Mesothelial cell of epicardium (in vitro differentiated cells): ENCODE measurements at regions not wholly inside any gene's neighbourhood (a gene's known extent, or its start where the extent isn't known, plus 50 kb on each side); places are given as distances from the start of the nearest gene placed in this dataset.

ENCODE experiments used
- DNase-seq, 2 experiments: peaks; one replicate each; pipeline ENCODE4 v3.0.0; 2021; ENCODE audit warnings: low spot score in 2 of 2; ENCODE audit not compliant: unreplicated experiment in 2 of 2
- H3K27ac Mint-ChIP-seq: 2 replicates; pipeline ENCODE4 v1.8.0; 2021; ENCODE audit warnings: mixed read lengths
- H3K27me3 Mint-ChIP-seq: 2 replicates; pipeline ENCODE4 v1.8.0; 2021; ENCODE audit warnings: low read depth, mixed read lengths
- H3K36me3 Mint-ChIP-seq: 2 replicates; pipeline ENCODE4 v1.8.0; 2021; ENCODE audit warnings: mixed read lengths
- H3K4me1 Mint-ChIP-seq: 2 replicates; pipeline ENCODE4 v1.8.0; 2021; ENCODE audit warnings: mixed read lengths
- H3K4me3 Mint-ChIP-seq: 2 replicates; pipeline ENCODE4 v1.8.0; 2021; ENCODE audit warnings: mild to moderate bottlenecking, moderate library complexity, mixed read lengths
- H3K9me3 Mint-ChIP-seq: 2 replicates; pipeline ENCODE4 v1.8.0; 2021; ENCODE audit warnings: mixed read lengths
- CTCF ChIP-seq: fragments of 200-600 bp; sonication (generic); IDR thresholded peaks from one replicate; pipeline ENCODE4 v1.5.0; 2021; ENCODE audit warnings: antibody characterized with exemption; ENCODE audit not compliant: unreplicated experiment

- DNase-seq: no peak
- H3K27me3 Mint-ChIP-seq: peaks cover 10% of the 10 kb centered on the region
- peaks cover 5% of the 10 kb centered on the region for H3K36me3 Mint-ChIP-seq
- no peak for TF ChIP-seq CTCF
- no peak overlapping the region for H3K27ac Mint-ChIP-seq
- H3K4me1 Mint-ChIP-seq: peaks cover 27% of the 10 kb centered on the region
- H3K4me3 Mint-ChIP-seq: no peak overlapping the region
- peaks cover 8% of the 10 kb centered on the region for H3K9me3 Mint-ChIP-seq
Measured at GRCh38 chr11:92702805-92703448, 266.5 kb upstream of the MTNR1B start.

- TF ChIP-seq CTCF: no peak
- peaks cover 8% of the 10 kb centered on the region for H3K9me3 Mint-ChIP-seq
- H3K36me3 Mint-ChIP-seq: peaks cover 5% of the 10 kb centered on the region
- peaks cover 10% of the 10 kb centered on the region for H3K27me3 Mint-ChIP-seq
- H3K4me3 Mint-ChIP-seq: no peak overlapping the region
- H3K27ac Mint-ChIP-seq: no peak overlapping the region
- H3K4me1 Mint-ChIP-seq: peaks cover 25% of the 10 kb centered on the region
- no peak for DNase-seq
Measured at GRCh38 chr11:92703449-92703830, 266.0 kb upstream of the MTNR1B start.

DNA sequence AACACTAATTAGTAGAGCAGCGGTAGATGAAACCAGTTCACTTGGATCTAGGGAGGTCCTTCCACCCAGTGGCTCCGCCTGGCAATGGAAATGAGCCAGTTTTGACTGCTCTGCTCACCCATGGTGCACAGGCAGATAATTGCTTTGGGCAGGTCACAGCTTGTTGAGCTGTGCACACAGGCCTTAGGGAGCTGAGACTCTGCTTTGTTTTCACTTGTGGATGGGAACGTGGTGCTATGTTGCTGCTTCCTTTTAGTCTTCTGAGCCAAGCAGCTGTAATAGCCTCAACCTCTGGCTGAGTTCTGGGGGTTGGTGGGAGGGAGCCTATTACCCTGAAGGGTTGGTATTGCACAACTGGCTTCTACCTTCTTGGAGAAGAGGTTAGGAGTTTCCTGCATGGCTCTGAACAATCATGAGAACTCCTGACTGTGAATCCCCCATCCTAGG is 262.3 kb upstream of the MTNR1B start:
- DNase-seq: no peak
- peaks cover 8% of the 10 kb centered on the region for H3K9me3 Mint-ChIP-seq
- peaks cover 28% of the 10 kb centered on the region for H3K4me1 Mint-ChIP-seq
- no peaks in the 10 kb centered on the region for H3K27me3 Mint-ChIP-seq
- H3K4me3 Mint-ChIP-seq: no peak overlapping the region
- peaks cover 5% of the 10 kb centered on the region for H3K36me3 Mint-ChIP-seq
- no peak overlapping the region for H3K27ac Mint-ChIP-seq
- TF ChIP-seq CTCF: no peak

DNA sequence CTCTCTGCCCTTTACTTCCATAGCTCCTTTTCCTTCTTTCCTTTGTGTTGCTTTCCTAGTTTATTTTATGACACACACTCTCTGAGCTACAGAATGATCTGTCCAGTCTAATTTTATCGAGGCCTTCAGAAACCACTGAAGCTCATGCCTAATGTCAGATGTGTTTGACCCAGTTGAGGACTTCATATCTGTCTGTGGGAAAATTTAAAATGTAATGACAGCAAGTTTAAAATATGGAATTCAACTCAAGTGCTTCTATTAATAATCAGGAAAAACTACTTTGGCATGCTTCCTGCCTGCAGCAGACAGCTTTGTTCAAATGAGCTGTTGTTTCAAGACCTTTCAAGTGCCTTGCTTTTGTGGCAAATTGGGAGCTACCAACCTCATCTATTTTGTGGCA is 261.8 kb upstream of the MTNR1B start:
- Mint-ChIP-seq H3K4me3 (no peak overlapping the region), H3K27me3 (no peaks in the 10 kb centered on the region), H3K9me3 (peaks cover 8% of the 10 kb centered on the region), H3K36me3 (peaks cover 5% of the 10 kb centered on the region), H3K4me1 (peaks cover 24% of the 10 kb centered on the region), H3K27ac (peak overlapping the region; percentile 29)
- no peak for TF ChIP-seq CTCF
- no peak for DNase-seq

- Mint-ChIP-seq H3K27me3 (no peaks in the 10 kb centered on the region), H3K27ac (no peak overlapping the region), H3K4me3 (no peak overlapping the region), H3K4me1 (peaks cover 14% of the 10 kb centered on the region), H3K9me3 (peaks cover 8% of the 10 kb centered on the region), H3K36me3 (peaks cover 5% of the 10 kb centered on the region)
- no peak for TF ChIP-seq CTCF
- no peak for DNase-seq
Measured at GRCh38 chr11:92709329-92709728, 260.1 kb upstream of the MTNR1B start.

- no peak for TF ChIP-seq CTCF
- Mint-ChIP-seq H3K27ac (no peak overlapping the region), H3K27me3 (no peaks in the 10 kb centered on the region), H3K4me1 (peaks cover 11% of the 10 kb centered on the region), H3K36me3 (no peaks in the 10 kb centered on the region), H3K4me3 (no peak overlapping the region), H3K9me3 (no peaks in the 10 kb centered on the region)
- DNase-seq: no peak
Measured at GRCh38 chr11:92711926-92712325, 257.5 kb upstream of the MTNR1B start.
